ENCODE measurements at regions not wholly inside any gene's neighbourhood (a gene's known extent, or its start where the extent isn't known, plus 50 kb on each side); places are given as distances from the start of the nearest gene placed in this dataset.

GRCh38 chr11:116618461-116618860, 154.3 kb downstream of the BUD13 start:
- TF ChIP-seq CTCF (IDR thresholded peaks at IDR 0.05) (no peak), EZH2phosphoT487 (IDR thresholded peaks at IDR 0.05) (no peak)
